Stimulated activated CD4-positive, alpha-beta T cell treated with anti-CD3 and anti-CD28 coated beads, Interleukin-1b, Interleukin-23, amount 100 ng/mL, for 48 hours (primary cell): ENCODE measurements at regions not wholly inside any gene's neighbourhood (a gene's known extent, or its start where the extent isn't known, plus 50 kb on each side); places are given as distances from the start of the nearest gene placed in this dataset.

Experiments
- DNase-seq: peaks from one replicate; pipeline ENCODE4 v3.0.0-alpha.2; 2020

GRCh38 chr10:84805149-84805548, 476.8 kb downstream of the CCSER2 start:
- no peak for DNase-seq

GRCh38 chr10:84811113-84811512, 482.7 kb downstream of the CCSER2 start:
- no peak for DNase-seq

GRCh38 chr10:84818961-84819360, 490.6 kb downstream of the CCSER2 start:
- no peak for DNase-seq

DNA sequence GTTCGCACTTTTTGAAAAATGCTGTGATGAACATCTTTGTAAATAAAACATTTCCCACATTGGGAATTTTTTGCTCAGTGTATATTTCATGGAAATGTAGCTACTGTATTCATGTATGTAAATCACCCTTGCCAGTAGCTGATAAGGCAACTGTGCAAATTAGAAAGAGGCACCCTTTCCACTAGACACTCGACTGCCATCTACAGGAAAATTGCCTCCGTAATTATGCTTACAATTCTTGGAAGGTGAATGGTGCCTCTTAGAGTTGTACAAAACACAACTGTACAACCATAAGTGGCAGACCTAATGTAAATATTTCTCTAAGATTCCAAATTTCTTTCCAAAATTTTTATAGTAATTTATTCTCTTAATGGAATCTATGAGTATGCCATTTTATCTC, 491.7 kb downstream of the CCSER2 start:
- DNase-seq = no peak

GRCh38 chr10:84820596-84820995, 492.2 kb downstream of the CCSER2 start:
- DNase-seq = no peak

DNA sequence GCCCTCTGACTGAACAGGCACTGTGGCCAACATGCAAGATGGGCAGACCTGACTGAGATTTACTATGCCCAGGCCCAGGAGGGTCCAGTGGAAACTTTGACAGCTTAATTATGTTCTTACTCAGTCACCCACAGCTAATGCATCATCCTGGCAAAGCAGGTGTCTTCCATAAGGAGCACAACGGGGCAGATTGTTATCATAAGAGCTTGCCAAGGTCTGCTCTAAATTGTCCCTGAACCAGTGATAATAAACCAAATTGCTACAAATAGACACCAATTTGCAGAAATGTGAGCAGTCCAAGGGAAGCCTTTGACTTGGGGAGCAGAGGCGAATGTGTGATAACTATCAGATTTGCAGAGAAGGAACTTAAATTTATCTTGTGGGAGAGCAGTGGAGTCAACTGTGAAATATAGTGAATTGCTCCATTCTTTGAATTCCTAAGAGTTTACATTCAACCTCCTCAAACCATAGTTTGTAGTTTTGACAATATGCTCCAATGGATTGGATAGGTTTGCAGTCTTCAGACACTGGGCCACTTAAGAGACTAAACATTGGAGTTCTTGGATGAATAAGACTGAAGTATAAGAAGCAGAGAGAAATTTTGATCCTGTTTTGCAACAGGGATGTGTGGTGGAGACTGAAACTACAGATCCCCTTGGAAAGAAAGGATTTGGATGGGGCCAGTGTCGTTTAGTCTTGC, 494.7 kb downstream of the CCSER2 start:
- DNase-seq = no peak

DNA sequence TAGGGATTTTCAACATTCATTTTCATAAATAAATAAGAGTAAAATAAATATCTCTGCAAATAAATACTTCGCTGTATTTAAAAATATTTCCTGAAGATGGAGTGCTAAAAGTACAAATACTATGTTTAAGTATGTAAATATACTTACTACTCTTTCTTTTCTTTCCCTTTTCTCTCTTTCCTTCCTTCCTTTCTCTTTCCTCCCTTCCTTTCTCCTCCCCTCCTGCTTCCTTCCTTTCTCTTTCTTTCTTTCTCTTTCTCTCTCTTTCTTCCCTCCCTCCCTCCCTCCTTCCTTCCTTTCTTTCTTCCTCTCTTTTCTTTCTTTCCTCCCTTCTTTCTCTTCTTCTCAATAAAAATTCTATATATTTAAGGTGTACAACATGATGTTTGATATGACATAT, 496.1 kb downstream of the CCSER2 start:
- no peak for DNase-seq

GRCh38 chr10:84825330-84825729, 496.9 kb downstream of the CCSER2 start:
- no peak for DNase-seq

DNA sequence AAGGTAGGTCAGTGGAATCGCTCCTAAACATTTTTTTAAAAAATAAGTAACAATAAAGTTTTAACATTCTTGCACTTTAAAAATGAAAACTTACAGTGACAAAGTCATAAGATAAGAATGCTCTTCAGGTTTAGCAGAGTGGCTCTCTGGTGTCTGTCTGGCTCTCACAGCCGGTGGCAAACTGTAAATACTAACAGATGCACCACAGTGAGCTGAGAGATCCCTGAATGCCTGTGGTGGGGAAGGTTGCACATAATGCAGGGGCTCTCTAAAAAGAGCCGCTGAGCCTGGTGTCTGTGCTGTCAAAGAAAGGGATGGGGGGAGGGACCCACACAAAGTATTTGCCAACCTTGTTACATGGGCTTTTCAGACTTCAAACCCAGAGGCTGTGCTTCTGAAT, 498.3 kb downstream of the CCSER2 start:
- DNase-seq = no peak

GRCh38 chr10:84829131-84829530, 500.7 kb downstream of the CCSER2 start:
- DNase-seq = no peak

GRCh38 chr10:84837041-84837812, 508.8 kb downstream of the CCSER2 start:
- DNase-seq = no peak

DNA sequence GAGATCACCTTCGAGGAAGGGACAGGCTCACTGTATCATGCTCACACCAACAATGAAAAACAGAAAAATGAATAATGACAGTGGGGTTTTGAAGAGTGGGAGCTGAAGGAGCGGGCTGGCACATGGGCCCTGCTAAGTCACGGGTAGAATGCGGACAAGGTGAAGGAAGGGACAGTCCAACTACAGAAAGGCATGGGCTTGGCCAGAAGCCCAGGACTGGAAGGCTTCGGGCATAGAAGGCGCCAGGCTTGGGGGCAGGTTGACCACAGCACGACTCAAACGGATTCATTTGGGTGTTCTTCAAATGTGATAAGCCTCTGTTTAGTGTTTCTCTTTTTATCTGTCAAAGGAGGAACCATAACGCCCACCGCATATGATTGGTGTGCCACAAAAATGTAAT, 509.5 kb downstream of the CCSER2 start:
- DNase-seq = no peak

DNA sequence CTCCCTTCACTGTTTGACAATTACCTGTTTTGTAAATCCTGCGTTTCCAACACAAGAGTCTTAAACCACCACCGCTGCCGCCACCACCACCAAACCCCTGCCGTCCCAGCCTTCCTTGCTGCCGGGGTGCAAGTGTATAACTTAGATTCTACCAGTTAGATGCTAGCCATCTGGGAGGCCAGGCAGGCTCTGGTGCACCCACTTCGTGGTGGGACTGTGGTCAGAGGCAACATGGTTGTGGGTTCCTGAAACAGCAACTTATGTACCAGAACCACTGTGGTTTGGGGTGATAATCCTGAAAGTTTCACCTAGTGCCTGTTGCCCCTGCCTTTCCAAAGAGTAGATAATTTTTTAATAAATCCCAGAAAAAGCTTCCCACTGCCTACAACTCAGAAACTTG, 510.5 kb downstream of the CCSER2 start:
- DNase-seq = no peak

- DNase-seq = no peak
Observed at GRCh38 chr10:84842593-84842992, 514.2 kb downstream of the CCSER2 start.

DNA sequence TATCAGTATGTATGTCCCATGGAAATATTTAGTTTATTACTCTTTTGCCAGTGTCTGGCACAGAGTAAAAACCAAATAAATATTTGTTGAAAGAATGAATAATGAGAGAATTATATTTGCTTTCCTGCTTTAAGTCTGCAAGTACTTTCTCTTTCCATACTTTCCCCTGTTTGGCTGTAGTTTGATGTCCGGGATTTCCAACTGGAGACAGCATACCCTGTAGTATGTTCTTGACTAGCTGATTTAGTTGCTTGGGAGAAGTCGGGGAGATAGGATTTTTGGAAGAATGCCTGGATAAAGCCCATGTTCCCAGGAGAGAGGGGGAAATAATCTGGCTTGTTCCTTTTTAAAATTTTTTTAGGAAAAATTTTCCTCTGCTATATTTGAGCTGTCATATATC, 516.1 kb downstream of the CCSER2 start:
- no peak for DNase-seq

DNA sequence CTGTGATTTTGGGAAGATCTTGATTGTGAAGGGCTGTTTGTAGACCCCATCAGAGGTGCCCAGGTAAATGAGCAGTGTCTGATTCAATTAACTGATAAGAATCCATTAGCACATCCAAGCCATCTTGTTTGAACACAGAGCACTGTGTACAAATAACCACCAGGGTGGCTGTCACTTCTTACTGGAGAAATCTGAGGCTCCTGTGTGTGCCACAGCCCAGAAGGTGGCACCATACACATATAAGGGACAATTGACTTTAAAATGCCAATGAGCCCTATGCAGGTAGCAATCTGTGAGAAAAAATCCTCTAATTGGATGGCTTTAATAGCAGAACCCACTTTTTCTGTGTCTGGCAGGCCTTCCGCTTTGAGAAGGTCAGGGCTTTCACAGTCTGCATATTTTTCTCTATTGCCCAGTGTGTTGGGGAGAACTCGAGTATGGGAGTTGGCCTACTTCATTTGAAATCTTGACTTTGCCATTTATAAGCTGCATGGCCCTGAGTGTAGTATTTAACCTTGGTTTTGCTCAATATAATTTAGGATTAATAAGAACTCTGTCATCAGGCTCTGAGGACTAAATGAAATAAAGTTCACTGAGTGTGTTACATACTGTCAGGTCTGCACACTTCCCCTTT, 517.4 kb downstream of the CCSER2 start:
- DNase-seq = no peak

- DNase-seq = no peak
Observed at GRCh38 chr10:84846658-84847316, 518.4 kb downstream of the CCSER2 start.

- no peak for DNase-seq
Observed at GRCh38 chr10:84848967-84849366, 520.6 kb downstream of the CCSER2 start.

DNA sequence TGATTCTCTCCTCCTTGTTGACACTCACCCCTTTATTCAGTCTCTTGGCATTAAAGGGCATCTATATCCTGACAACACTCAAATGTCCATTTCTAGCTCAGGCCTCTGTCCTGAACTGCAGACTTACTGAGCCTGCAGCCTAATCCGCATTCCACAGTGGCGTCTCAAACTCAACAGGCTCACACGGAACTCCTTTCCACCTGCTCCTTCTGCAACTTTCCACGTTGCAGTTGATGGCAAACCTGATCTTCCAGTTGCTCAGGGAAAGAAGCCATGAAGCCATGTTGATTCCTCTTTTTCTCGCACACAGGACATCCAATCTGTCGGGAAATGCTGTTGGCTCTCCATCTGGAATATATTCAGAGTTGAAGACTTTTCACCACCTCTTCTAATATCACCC, 522.4 kb downstream of the CCSER2 start:
- no peak for DNase-seq

DNA sequence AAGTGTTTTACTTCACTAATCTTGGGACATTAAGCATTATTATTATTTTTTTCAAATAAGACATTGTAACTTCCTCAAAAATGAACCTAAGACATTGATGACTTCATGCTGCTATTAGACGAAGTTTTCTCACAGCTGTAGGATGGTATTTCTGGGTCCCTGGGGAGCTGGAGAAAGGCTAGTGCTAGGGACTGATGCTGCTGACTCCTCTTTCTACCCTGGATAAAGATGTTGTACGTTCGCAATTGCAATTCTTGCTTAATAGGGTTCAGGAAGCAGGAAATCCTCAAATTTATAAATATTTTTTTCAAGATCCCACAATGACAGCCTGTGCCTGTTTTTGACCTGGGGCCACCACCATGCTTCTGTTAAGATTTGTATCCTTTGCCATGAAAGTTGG, 526.0 kb downstream of the CCSER2 start:
- DNase-seq = no peak

DNA sequence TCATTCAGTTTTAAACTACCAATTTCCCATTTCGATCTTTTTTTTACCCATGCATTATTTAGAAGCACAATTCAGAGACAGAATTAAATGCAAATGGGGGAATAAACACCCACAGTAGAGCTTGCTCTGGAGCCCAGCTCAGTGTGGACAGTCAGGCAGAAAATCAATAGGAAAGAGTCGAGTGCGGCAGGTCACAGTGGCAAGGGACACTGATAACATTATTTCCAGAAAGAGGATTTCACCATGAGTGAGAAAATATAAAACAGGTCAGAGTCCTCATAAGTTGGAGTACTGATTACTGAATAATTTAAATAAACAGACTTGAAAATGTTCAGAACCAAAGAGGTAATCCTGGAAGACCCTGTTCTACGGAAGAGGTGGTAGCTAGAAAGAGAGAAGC, 532.5 kb downstream of the CCSER2 start:
- no peak for DNase-seq

DNA sequence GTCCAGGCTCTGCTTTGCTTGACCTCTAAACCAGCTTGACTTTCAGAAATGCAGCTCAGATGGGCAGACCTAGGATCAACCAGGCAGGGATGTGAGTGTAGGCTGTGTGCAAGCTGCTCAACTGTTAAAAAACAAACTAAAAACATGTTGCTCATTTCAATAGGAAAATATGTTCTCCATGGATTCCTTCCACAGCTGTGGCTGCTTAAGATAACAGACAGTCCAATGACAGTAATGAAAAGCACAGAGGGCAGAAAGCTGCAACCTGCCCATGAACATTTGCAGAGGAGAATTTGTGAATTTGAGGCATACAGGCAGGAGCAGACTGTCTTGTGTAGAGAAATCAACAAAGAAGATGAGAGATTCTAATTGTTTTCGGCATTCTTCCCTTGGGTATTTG, 534.2 kb downstream of the CCSER2 start:
- no peak for DNase-seq

GRCh38 chr10:84863675-84864074, 535.3 kb downstream of the CCSER2 start:
- no peak for DNase-seq
